ENCODE measurements at regions not wholly inside any gene's neighbourhood (a gene's known extent, or its start where the extent isn't known, plus 50 kb on each side); places are given as distances from the start of the nearest gene placed in this dataset.

GRCh38 chr10:55801353-55801661 is 559.8 kb downstream of the ZWINT start (continued):
- TF ChIP-seq PRDM15 (CRISPR knock-in tag; IDR thresholded peaks at IDR 0.05) (no peak), EGR1 (IDR thresholded peaks at IDR 0.05; ENCODE audit: borderline replicate concordance in 1 of 2, low read depth in 2 of 2, low read length in 2 of 2) (no peak), CTCF (IDR thresholded peaks at IDR 0.05 in 2 of 3, conservative IDR thresholded peaks at IDR 0.05 in 1 of 3; ENCODE audit: control insufficient read depth in 2 of 3, extremely low read depth in 1 of 3, insufficient read depth in 1 of 3, low read depth in 3 of 3, low read length in 3 of 3) (no peak), RAD21 (IDR thresholded peaks at IDR 0.05; ENCODE audit: insufficient read depth, low read depth, low read length) (no peak), PKNOX1 (IDR thresholded peaks at IDR 0.05) (no peak)
